ENCODE measurements at regions not wholly inside any gene's neighbourhood (a gene's known extent, or its start where the extent isn't known, plus 50 kb on each side); places are given as distances from the start of the nearest gene placed in this dataset.

GRCh38 chr19:31903979-31904378, 441.4 kb upstream of the ZNF507 start:
- DNase-seq, result no peak

- DNase-seq, result no peak
These were observed 439.1 kb upstream of the ZNF507 start for GRCh38 chr19:31906111-31906871.

- DNase-seq, result no peak
These were observed 437.7 kb upstream of the ZNF507 start for GRCh38 chr19:31907661-31908060.

DNA sequence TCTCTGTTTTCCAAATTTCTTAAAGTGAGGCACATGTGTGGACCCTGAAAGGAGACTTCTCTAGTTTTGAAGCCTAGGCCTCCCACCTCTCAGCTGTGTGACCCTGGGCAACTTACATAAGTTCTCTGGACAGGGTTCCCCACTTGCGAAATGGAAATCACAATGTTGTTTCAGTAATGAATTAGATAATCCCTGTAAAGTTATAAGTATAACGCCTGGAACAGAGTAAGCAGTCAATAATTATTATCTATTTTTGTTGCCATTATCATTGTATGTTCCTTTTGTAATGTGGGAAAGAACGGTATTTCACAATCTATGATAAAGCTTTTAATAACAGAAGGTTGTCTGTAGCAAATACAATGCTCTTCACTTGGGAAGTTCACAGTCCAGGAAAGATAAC, 437.3 kb upstream of the ZNF507 start:
- no peak for DNase-seq

GRCh38 chr19:31908496-31909225, 436.7 kb upstream of the ZNF507 start:
- no peak for DNase-seq

- DNase-seq, result no peak
These were observed 435.2 kb upstream of the ZNF507 start for GRCh38 chr19:31910224-31910623.

DNA sequence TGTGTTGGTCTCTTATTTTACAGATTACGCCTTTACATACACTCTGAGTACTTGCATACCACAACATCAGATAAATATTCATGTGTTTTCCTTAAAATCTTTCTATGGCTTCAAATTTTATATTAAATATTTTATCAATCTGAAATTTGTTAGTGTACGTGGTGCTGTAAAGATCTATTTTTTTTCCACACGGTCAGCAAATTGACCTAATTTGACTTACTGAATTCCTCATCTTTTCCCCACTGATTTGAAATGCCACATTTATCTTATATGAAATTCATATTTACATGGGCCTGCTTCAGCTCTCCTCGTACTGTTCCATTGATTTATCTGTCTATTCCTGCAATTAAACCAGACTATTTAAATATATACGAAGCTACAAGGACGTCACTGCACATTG, 433.8 kb upstream of the ZNF507 start:
- no peak for DNase-seq

DNA sequence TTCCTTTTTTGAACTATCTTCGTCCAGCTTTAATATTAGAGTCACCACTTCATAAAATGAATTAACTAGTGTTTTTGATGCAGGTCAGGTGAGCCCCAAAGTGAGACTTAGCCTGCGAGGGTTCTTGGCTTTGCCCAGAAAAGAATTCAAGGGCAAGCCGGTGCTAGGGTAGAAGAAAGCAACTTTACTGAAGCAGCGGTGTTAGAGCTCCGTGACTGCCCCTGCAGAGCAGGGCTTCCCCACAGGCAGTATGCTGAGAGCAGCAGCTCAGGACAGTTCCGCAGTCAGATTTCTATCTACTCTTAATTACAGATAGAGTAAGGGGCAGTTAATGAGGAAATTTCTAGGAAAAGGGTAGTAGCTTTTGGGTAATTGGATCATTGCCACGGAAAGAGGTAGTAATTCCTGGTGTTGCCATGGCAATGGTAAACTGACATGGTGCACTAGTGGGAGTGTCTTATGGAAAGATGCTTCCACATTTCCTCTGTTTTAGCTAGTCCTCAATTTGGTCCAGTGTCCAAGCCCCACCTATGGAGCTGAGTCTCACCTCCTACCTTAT, 432.2 kb upstream of the ZNF507 start:
- DNase-seq, result no peak

DNA sequence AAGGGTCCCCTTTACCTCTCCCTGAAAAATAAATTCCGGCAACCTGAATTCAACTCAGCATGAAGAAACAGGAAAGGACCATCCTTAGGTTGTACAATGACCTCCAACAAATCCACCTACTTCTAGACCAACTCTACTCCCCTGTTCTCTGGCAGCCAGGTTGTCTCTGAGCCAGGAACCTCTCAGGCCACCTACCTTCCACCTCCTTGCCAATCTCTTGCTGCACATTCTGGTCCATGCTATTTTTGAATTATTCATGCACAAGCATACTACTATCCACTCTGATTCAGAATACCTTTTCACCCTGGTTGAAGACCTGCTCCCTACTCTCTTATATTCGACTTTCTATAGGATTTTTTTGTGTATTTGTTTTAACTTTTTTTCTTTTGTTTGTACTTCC, 415.0 kb upstream of the ZNF507 start:
- DNase-seq, result no peak

- no peak for DNase-seq
These were observed 407.4 kb upstream of the ZNF507 start for GRCh38 chr19:31937983-31938382.

GRCh38 chr19:31938675-31939074, 406.7 kb upstream of the ZNF507 start:
- no peak for DNase-seq

DNA sequence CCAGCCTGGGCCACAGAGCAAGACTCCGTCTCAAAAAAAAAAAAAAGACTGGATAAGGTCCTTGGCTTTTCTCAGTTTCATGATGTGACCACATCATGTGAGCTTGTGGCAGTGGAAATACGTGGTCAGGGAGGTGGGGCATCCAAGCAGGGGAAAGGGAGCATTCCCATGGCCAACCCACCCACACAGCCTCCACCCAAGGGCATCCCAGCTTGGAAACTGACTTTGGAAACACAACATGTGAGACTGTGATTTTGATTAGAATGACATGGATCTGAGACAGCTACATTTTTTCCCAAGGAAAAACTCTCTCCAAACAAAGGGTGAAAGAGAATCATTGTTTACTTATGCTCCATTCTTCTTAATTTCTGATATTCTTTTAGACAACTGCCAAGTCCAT, 405.0 kb upstream of the ZNF507 start:
- DNase-seq, result no peak

GRCh38 chr19:31943191-31943661, 402.2 kb upstream of the ZNF507 start:
- DNase-seq, result no peak

- DNase-seq, result no peak
These were observed 401.6 kb upstream of the ZNF507 start for GRCh38 chr19:31943778-31944177.

DNA sequence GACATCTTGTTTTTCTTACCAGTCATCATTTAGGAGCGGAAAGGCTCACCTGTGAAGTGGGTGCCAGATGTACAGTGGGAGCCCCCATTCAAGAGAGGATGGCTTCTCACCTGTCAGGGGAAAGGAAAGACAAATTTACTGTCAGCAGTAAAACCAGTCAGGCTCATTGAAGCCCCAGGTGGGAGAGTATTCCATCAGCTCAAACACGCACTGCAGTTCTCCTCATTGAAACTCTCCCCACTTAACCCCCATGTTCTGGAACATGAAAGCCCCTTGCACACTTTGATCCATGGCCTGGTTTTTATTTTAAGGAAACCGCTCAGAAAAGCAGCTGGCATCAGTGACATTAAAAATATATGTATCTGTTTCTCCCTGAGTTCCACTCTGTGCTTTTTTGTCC, 401.1 kb upstream of the ZNF507 start:
- DNase-seq, result no peak

DNA sequence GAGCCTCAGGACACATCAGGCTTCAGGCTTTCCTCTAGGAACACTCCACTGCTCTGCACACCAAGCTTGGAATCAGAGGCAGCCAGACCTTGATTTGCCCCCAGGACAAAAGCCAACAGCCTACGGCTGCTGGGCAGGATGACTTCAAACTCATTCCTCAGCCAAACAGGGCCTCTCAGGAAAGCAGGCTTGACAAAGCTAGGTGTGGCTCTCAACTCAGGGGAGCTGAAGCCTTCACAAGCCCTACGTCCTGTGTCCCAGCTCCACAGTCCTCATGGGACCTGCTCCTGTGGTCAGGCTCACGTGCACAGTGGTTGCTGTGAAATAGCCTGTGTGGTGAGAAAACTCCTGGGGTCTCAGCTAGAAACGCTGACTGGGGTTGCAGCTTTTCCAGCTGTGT, 398.9 kb upstream of the ZNF507 start:
- no peak for DNase-seq

GRCh38 chr19:31947436-31948115, 397.8 kb upstream of the ZNF507 start:
- DNase-seq, result no peak

DNA sequence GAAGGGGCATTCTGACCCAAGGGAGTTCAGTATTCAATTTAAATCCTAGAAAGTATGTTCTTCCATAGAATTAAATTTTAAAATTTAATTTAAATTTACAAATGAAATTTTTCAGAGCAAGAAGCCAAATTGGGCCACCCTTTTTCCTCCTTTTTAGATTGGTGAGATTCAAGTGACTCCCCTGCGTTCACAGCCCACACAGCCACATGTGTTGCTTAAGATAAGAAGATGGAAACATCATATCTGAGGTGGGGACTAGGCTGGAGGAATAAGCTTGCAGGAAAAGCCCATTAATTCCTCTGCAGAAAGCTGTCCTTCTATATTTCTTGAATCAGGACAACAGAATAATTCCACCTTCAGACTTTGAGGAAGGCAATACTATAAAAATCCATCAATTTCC, 392.7 kb upstream of the ZNF507 start:
- DNase-seq, result no peak

DNA sequence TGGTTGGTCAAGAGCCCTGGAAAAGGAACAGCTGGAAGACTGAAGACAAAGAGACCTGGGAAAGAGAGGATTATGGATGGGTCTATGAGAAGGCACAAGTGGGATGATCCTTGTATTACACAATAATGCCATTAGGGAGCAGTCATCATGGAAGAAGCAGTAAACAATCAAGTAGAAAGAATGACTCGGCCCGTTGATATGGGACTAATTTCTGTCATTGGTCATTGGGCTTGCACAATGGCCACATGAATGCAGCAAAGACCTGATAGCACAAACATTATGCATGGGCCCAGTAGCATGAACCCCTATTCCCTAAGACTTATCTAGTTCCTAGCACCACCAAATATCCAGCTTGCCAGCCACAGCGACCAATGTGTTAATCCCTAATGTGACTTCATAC, 390.3 kb upstream of the ZNF507 start:
- no peak for DNase-seq

- DNase-seq, result no peak
These were observed 389.5 kb upstream of the ZNF507 start for GRCh38 chr19:31955884-31956283.

DNA sequence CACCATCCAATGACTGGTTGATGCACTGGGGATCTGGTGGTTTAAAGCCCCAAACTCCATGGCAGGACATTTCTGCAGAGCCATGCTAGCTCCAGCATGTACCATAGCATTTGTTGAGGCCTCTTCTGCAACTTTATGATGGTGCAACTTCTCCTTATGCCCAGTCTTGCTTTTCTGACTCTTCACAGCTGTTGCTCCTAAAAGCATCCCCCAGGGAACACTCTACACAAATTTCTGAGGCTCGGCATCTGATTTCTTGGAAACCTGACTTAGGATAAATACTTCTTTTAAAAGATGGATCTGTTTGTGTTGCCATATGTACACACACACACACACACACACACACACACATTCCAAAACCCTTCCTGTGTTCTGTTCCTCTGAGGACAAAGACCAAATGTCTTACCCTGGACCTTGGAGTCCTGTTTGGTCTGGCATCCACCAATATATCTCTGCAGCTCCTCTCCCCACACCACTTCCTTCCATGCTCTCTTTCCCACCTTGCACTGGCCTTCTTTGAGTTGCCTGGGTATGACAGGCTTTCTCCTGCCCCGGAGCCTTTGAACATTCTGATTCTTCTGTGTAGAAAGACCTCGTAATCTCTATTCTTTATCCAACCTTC, 388.5 kb upstream of the ZNF507 start:
- DNase-seq, result no peak

GRCh38 chr19:31957711-31958110, 387.7 kb upstream of the ZNF507 start:
- DNase-seq, result no peak

DNA sequence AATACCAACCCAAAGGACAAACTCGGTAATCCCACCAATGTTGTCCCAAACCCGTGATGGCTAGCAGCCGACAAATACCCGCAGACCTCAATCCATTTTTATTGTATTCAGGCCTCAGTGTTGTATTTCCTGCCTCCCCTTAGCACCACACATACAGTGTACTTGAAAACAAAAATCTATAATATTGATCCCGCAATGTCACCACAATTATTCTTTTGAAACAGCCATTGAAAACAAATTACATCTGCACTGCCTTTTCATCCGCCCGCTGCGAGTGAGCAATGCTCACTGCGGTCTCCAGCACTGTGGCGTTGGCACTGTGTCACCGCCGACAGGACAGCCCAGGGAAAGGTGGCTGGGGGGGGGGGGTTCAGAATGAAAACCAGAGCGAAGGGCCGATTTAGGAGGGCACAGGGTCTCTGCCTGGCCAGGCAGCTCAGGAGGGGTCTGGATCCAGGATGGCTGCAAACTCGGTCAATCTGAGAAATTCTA, 385.8 kb upstream of the ZNF507 start:
- no peak for DNase-seq
